Limb (tissue), 2 donors: ENCODE measurements at regions not wholly inside any gene's neighbourhood (a gene's known extent, or its start where the extent isn't known, plus 50 kb on each side); places are given as distances from the start of the nearest gene placed in this dataset.
"Not testable (repeated sequence)": the region's sequence is repeated elsewhere in the genome, so short reads cannot be mapped to it uniquely, and the experiment has no call there.

Experiments used
- DNase-seq, 2 donors: peaks; one replicate each; pipeline ENCODE4 v3.0.0-alpha.2; 2016; ENCODE audit errors: extremely low spot score in 2 of 2

GRCh38 chr13:90293793-90294361 is 1053.6 kb upstream of the MIR17HG start:
- no peak for DNase-seq

GRCh38 chr13:90299238-90299637 is 1048.2 kb upstream of the MIR17HG start:
- DNase-seq = no peak

DNA sequence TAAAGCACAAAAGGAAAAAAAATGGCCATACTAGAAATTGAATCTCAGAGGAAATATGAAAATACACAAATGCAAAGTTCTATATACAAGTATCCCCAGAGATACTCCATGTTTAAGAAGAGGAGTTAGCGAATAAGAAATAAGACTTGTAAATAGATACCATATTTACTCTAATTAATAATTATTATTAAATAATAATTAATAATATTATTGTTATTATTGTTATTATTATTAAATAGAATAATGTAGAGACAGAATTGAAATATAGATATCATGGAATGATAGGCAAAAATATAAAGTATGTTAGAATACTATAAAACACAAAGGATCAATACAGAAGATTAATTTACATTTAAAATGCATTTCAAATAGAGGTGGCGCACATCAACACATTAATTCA is 1047.5 kb upstream of the MIR17HG start:
- DNase-seq = no peak

DNA sequence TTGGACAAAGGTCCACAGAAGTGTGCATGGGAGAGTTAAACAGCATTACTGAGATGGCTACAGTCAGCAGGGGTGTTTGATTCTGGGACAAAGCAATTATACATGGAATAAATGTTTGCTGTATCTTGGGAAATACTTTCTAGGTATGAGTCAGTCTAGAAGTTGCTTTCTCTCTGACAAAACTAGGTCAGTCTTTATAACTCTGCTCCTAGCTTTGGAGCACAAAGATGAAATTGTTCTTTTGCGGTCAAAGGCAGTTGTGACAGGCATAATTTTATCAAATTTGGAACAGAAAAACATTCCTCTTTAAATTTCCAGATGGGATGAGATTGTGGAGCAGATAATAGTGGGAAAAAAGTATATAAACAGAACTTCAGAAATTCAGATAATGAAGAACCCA is 1045.4 kb upstream of the MIR17HG start:
- DNase-seq = no peak

GRCh38 chr13:90305796-90306195 is 1041.7 kb upstream of the MIR17HG start:
- no peak for DNase-seq

GRCh38 chr13:90307136-90307535 is 1040.4 kb upstream of the MIR17HG start:
- DNase-seq = no peak

DNA sequence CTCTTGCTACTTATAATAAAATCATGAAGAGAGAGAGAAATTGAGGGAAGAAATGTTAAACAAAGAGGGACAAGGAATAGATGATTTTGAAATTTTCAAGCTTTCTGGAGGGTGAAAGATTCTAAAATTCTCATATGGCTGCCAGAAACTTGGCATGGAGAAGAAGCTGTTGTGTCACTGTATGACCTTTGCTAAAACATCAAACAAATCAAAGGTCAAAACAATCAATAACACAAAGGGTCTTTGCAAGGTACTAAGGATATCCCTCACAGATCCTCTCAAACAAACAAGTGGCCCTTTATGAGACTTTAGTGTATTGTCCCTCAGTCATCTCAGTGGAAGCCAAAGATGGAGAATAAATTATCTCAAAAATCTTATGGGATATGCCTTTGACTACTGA is 1039.2 kb upstream of the MIR17HG start:
- no peak for DNase-seq

DNA sequence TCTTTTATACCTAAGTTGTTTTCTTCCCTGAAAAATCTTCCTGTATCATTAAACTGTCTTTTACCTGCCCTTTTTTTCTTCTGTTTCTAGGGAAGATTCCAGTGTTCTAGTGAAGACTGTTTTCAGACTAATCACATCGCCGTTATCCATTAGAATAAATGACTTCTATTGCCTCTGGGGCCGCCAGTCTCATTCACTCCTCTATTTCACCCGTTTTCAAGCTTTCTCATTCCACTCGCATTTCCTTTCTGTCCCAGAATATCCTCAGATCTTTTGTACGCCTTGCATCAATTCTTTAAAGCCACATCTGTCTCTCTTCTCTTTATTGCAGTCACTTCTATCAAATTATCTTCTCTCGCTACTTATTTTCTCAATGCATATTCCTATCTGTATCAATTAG is 1035.6 kb upstream of the MIR17HG start:
- DNase-seq = no peak

DNA sequence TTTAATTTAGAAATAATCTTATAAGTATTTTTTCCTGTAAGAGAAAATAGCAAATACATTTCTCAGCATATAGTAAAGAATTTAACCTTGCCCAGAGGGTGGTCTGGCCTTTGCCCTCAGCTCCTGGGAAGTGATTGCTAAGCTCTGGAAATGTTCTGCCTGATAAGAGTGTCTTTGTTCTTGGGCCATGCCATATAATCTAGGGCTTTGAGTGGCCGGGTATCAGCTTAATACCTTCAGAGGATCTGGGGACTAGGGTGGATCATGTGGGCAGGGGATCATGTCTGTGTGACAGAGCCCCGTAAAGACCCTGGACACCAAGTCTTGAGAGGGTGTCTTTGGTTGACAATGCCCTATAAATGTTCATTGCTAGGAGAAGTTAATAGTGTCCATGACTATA is 1032.4 kb upstream of the MIR17HG start:
- DNase-seq = no peak

GRCh38 chr13:90320664-90321063 is 1026.8 kb upstream of the MIR17HG start:
- no peak for DNase-seq

DNA sequence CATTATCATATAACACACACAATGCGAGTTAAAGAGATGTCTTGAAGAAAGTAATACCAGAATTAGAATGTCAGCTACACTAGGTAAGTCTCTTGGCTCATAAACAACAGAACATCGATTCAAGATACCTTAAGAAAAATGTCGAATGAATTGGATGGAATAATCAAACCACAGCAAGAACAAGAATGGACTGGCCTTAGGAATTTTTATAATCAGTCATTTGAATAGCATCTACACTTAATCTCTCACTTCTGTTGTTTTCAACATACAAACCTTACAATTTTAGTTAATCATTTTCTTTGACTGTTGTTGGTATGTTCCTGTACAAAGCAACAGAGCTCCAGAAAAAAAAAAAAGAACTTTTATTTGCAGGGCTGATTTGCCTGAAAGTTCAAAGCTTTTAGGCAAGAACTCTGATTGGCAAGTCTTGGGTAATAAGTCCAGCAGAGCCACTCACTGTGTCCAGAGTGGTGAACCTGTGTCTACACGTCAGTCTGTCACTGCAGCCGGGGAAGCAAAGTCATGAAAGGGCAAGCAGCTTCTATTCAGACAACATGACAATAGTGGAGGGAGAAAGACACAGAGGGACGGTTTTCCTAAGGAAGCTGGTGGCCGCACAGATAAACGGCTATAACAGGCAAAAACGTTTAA is 1026.1 kb upstream of the MIR17HG start:
- DNase-seq = no peak

DNA sequence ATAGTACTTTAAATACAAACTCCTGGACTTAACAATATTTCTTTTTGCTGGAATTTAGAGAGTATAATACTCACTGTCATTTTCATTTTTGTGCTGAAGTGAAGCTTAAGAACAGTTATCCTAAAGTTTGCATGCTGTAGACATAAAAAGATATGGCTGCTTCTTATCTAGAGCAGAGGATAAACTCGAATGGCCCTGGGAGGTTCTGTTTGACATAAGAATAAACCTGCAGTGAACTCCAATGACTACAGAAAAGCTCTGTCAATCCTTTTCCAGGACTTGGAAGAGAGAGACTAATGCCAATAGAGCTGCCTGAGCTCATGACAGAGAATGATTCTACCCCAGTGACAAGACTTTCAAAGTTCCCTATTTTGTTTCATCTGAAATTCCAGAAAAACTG is 1017.8 kb upstream of the MIR17HG start:
- no peak for DNase-seq

DNA sequence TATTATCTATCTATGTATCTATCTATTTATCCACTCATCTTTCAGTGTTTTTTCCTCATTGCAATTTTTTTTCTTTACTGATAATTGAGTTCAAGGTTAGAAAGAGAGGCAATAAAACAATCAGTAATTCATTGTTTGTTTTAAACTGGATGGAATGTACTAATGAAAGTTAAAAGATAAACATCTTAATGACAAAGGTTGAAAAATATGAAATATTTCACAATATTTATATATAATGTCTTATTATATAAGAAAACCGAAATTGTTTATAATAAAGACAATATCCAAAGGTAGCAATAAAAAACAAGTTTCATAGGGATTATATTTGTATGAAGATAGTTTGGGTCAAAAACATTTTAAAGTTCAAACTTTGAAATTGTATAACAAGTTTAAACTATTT is 1015.5 kb upstream of the MIR17HG start:
- no peak for DNase-seq

- DNase-seq = no peak
Observed at GRCh38 chr13:90336507-90336906, 1011.0 kb upstream of the MIR17HG start.

DNA sequence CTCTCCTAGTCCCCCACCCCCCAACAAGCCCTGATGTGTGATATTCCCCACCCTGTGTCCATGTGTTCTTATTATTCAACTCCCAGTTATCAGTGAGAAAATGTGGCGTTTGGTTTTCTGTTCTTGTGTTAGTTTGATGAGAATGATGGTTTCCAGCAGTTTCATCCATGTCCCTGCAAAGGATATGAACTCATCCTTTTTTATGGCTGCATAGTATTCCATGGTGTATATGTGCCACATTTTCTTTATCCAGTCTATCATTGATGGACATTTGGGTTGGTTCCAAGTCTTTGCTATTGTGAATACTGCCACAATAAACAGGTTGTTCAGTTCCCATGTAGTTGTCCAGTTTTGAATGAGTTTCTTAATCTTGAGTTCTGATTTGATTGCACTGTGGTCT is 1006.1 kb upstream of the MIR17HG start:
- DNase-seq = not testable (repeated sequence)

DNA sequence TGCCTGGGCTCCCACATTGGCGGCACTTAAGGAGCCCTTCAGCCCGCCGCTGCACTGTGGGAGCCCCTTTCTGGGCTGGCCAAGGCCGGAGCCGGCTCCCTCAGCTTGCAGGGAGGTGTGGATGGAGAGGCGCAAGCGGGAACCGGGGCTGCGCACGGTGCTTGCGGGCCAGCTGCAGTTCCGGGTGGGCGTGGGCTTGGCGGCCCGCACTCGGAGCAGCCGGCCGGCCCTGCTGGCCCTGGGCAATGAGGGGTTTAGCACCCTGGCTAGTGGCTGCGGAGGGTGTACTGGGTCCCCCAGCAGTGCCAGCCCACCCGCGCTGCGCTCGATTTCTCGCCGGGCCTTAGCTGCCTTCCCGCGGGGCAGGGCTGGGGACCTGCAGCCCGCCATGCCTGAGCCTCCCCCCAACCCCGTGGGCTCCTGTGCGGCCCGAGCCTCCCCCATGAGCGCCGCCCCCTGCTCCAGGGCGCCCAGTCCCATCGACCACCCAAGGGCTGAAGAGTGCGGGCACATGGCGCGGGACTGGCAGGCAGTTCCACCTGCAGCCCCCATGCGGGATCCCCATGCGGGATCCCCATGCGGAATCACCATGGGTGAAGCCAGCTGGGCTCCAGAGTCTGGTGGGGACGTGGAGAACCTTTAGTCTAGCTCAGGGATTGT is 998.9 kb upstream of the MIR17HG start:
- DNase-seq = not testable (repeated sequence)

- DNase-seq = no peak
Observed at GRCh38 chr13:90352763-90353162, 994.7 kb upstream of the MIR17HG start.

DNA sequence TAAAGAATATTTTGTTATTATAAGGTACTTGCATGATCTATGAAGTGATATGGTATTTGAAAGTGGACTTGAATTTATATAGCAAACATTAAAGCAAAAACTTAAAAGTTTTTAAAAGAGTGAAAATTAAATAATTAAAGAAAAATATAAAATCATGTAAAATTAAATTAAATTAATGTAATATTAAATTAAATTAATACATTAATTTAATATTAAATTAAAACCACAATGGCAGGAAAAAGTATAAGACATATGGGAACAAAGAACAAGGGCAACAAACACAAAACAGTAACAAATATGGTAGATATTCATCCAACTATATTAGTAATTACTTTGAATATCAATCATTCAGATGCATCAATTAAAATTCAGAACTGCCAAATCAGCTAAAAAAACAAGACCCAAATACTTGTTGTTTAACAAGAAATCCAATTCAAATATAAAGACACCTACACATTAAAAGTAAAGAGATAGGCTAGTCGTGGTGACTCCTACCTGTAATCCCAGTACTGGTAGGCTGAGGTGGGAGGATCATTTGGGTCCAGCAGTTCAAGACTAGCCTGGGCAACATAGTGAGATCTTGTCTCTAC is 992.2 kb upstream of the MIR17HG start:
- DNase-seq = no peak

DNA sequence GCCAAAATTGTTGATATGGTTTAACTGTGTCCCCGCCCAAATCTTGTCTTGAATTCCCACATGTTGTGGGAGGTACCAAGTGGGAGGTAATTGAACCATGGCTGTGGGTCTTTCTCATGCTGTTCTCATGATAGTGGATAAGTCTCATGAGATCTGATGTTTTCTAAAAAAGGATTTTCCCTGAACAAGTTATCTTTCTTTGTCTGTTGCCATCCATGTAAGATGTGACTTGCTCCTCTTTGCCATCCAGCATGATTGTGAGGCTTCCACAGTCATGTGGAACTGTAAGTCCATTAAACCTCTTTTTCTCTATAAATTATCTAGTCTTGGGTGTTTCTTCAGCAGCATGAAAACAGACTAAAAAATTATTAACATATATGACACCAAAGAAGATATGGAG is 986.7 kb upstream of the MIR17HG start:
- no peak for DNase-seq

DNA sequence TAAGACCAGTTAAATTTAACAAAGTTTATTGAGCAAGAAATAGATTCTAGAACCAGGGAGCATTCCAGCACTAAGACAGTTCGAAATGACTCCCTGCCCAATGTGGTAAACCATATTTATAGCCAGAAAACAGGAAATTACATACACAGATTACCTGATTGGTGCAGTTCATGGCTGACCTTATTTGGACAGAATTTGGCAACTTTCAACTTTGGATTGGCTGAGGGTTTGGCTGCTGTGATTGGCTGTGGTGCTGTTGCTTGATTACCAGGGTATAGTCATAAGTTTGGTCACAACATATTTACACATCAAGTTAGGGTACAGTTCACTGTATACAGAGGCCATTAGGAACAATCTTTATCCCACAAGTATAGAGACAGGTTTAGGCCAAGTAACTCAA is 984.8 kb upstream of the MIR17HG start:
- DNase-seq = no peak

- peak in 1 of 2 donors; percentile 30 for DNase-seq
Observed at GRCh38 chr13:90365130-90365529, 982.4 kb upstream of the MIR17HG start.

- DNase-seq = no peak
Observed at GRCh38 chr13:90374168-90374567, 973.3 kb upstream of the MIR17HG start.

GRCh38 chr13:90375851-90376250 is 971.6 kb upstream of the MIR17HG start:
- DNase-seq = no peak
